Endodermal cell (in vitro differentiated cells): ENCODE measurements at regions not wholly inside any gene's neighbourhood (a gene's known extent, or its start where the extent isn't known, plus 50 kb on each side); places are given as distances from the start of the nearest gene placed in this dataset.

Experiments used
- DNase-seq: peaks from one replicate; pipeline ENCODE4 v3.0.0-alpha.2; 2017
- H3K27ac ChIP-seq: 2 replicates; pipeline ENCODE4 v1.5.1; 2013; ENCODE audit warnings: mild to moderate bottlenecking, low read depth, low read length, moderate library complexity
- H3K27me3 ChIP-seq: 2 replicates; pipeline ENCODE4 v1.6.1; 2013; ENCODE audit warnings: mild to moderate bottlenecking, low read length, moderate library complexity; ENCODE audit not compliant: insufficient read depth, control insufficient read depth, poor library complexity, severe bottlenecking
- H3K36me3 ChIP-seq: 2 replicates; pipeline ENCODE4 v1.7.0; 2013; ENCODE audit warnings: mild to moderate bottlenecking, low read length, moderate library complexity; ENCODE audit not compliant: control insufficient read depth, insufficient read depth
- H3K4me1 ChIP-seq: one replicate; pipeline ENCODE4 v1.7.0; 2013; ENCODE audit warnings: low read length; ENCODE audit not compliant: control insufficient read depth, insufficient read depth
- H3K4me3 ChIP-seq: 2 replicates; pipeline ENCODE4 v1.5.1; 2013; ENCODE audit warnings: mild to moderate bottlenecking, low read length, moderate library complexity
- H3K9ac ChIP-seq: 2 replicates; pipeline ENCODE4 v1.6.1; 2013; ENCODE audit warnings: mild to moderate bottlenecking, low read length, moderate library complexity; ENCODE audit not compliant: poor library complexity, severe bottlenecking; ENCODE audit errors: extremely low read depth
- H3K9me3 ChIP-seq: 2 replicates; pipeline ENCODE4 v1.6.1; 2013; ENCODE audit warnings: mild to moderate bottlenecking, low read length, moderate library complexity; ENCODE audit not compliant: control insufficient read depth
- H3K27ac Mint-ChIP-seq: 2 replicates; pipeline ENCODE4 v1.8.0; 2020; ENCODE audit warnings: mixed read lengths
- H3K27me3 Mint-ChIP-seq: 2 replicates; pipeline ENCODE4 v1.8.0; 2021; ENCODE audit warnings: mild to moderate bottlenecking, mixed read lengths; ENCODE audit not compliant: insufficient read depth
- H3K36me3 Mint-ChIP-seq: 2 replicates; pipeline ENCODE4 v1.8.0; 2020; ENCODE audit warnings: low read depth, mixed read lengths
- H3K4me1 Mint-ChIP-seq: 2 replicates; pipeline ENCODE4 v1.8.0; 2020; ENCODE audit warnings: mixed read lengths
- H3K4me3 Mint-ChIP-seq: 2 replicates; pipeline ENCODE4 v1.8.0; 2020; ENCODE audit warnings: mild to moderate bottlenecking, moderate library complexity, mixed read lengths
- H3K9me3 Mint-ChIP-seq: 2 replicates; pipeline ENCODE4 v1.8.0; 2020; ENCODE audit warnings: mild to moderate bottlenecking, mixed read lengths
- WGBS, 2 experiments: methylation state at CpG; one replicate each; pipeline versions ENCODE4 v1.1.5 to v1.1.7; 2013; ENCODE audit warnings: missing lambda C conversion rate in 2 of 2, mixed read lengths in 1 of 2; ENCODE audit not compliant: insufficient coverage in 1 of 2, insufficient read length in 1 of 2; 5-methylcytosine and 5-hydroxymethylcytosine counted together
- TF ChIP-seq, protein P1 (sequence below): fragments of 200-600 bp; sonication (generic); conservative IDR thresholded peaks from 2 replicates; pipeline ENCODE4 v1.5.0; 2021; ENCODE audit warnings: antibody characterized with exemption, mild to moderate bottlenecking

DNA sequence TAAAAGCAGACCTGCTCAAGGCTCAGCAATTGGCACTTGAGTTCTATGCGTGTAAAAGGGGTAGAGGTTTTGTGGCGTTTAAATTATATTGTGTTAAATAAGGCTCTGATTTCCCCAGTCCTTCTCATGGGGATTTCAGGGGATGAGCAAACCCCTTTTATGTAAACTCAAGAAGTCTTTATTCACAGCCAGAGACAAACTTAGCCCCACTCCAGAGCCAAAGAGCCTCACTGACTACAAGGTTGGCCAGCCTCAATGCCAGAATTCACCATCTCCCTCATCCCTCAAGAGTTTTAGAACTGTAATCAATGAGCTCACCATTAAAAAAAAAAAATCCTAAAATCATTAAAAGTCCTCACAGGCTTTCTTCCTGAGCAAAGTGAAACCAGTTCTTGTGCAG, 107.8 kb downstream of the SLC30A10 start:
- no peaks in the 10 kb centered on the region for H3K4me1 ChIP-seq
- H3K9me3 ChIP-seq, result no peaks in the 10 kb centered on the region
- TF ChIP-seq, protein P1, sequence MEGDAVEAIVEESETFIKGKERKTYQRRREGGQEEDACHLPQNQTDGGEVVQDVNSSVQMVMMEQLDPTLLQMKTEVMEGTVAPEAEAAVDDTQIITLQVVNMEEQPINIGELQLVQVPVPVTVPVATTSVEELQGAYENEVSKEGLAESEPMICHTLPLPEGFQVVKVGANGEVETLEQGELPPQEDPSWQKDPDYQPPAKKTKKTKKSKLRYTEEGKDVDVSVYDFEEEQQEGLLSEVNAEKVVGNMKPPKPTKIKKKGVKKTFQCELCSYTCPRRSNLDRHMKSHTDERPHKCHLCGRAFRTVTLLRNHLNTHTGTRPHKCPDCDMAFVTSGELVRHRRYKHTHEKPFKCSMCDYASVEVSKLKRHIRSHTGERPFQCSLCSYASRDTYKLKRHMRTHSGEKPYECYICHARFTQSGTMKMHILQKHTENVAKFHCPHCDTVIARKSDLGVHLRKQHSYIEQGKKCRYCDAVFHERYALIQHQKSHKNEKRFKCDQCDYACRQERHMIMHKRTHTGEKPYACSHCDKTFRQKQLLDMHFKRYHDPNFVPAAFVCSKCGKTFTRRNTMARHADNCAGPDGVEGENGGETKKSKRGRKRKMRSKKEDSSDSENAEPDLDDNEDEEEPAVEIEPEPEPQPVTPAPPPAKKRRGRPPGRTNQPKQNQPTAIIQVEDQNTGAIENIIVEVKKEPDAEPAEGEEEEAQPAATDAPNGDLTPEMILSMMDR, result no peak
- no peaks in the 10 kb centered on the region for H3K36me3 Mint-ChIP-seq
- H3K4me3 ChIP-seq, result no peak overlapping the region
- 89% methylated on average over 2 of the region's 2 CpGs; no CpG with 5 or more reads in 1 of the 2 experiments for WGBS, 2 experiments
- no peak for DNase-seq
- H3K27ac Mint-ChIP-seq, result no peak overlapping the region
- H3K27me3 ChIP-seq, result peaks cover 84% of the 10 kb centered on the region
- no peak overlapping the region for H3K9ac ChIP-seq
- H3K27ac ChIP-seq, result no peak overlapping the region
- peaks cover 73% of the 10 kb centered on the region for H3K27me3 Mint-ChIP-seq
- H3K4me3 Mint-ChIP-seq, result no peak overlapping the region
- H3K4me1 Mint-ChIP-seq, result peaks cover 4% of the 10 kb centered on the region
- peaks cover 2% of the 10 kb centered on the region for H3K9me3 Mint-ChIP-seq
- H3K36me3 ChIP-seq, result no peaks in the 10 kb centered on the region

DNA sequence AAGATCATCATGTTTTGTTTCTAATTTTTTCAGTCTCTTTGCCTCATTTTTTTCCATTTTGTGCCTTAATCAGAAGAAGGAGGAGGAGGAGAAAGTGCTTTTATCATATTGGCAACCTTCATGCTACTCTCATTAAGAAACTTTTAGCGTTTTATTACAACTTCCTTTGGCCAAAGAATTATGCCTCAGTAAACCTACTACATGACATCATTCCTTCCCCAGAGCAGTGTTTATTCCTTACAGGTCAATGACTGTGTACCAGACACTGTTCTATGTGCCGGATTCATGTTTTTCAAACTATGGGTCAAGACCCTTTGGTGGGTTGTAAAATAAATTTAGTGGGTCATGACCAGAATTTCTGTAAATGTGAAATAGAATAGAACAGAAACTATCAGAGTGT, 110.4 kb downstream of the SLC30A10 start:
- Mint-ChIP-seq H3K36me3 (no peaks in the 10 kb centered on the region), H3K9me3 (peaks cover 2% of the 10 kb centered on the region), H3K4me3 (no peak overlapping the region), H3K27me3 (peaks cover 72% of the 10 kb centered on the region), H3K4me1 (no peaks in the 10 kb centered on the region), H3K27ac (no peak overlapping the region)
- H3K27me3 ChIP-seq, result peaks cover 87% of the 10 kb centered on the region
- 88 to 92% methylated on average over 1 to 2 of the region's 2 CpGs for WGBS, 2 experiments
- H3K4me1 ChIP-seq, result no peaks in the 10 kb centered on the region
- H3K4me3 ChIP-seq, result no peak overlapping the region
- no peak overlapping the region for H3K27ac ChIP-seq
- H3K36me3 ChIP-seq, result no peaks in the 10 kb centered on the region
- no peak overlapping the region for H3K9ac ChIP-seq
- H3K9me3 ChIP-seq, result no peaks in the 10 kb centered on the region
- TF ChIP-seq, protein P1, result no peak
- no peak for DNase-seq

DNA sequence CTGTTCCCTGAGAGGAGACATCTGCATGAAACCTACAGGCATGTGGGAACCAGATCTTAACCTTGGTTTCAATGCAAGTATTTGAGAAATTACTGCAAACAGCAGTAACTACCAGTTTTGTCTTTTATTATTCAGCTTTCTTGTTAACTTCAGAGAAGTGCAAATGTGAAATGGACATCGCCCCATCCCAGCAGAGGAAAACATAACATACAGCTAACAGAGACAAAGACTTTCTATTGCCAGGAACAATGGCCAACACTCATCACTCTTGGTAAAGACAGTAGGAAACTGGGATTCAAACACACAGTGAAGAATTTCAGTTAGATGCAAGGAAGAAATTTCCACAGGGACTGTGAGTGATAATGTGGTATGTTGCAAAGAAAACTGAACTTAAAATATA, 115.1 kb downstream of the SLC30A10 start:
- 75% methylated on average over 1 of the region's 1 CpG; no CpG with 5 or more reads in 1 of the 2 experiments for WGBS, 2 experiments
- Mint-ChIP-seq H3K4me3 (no peak overlapping the region), H3K4me1 (no peaks in the 10 kb centered on the region), H3K9me3 (no peaks in the 10 kb centered on the region), H3K27me3 (peaks cover 39% of the 10 kb centered on the region), H3K36me3 (no peaks in the 10 kb centered on the region), H3K27ac (no peak overlapping the region)
- H3K9ac ChIP-seq, result no peak overlapping the region
- H3K36me3 ChIP-seq, result no peaks in the 10 kb centered on the region
- H3K27me3 ChIP-seq, result peaks cover 56% of the 10 kb centered on the region
- no peaks in the 10 kb centered on the region for H3K9me3 ChIP-seq
- no peak overlapping the region for H3K27ac ChIP-seq
- H3K4me3 ChIP-seq, result no peak overlapping the region
- TF ChIP-seq, protein P1, result no peak
- no peak for DNase-seq
- H3K4me1 ChIP-seq, result no peaks in the 10 kb centered on the region
